ENCODE measurements at regions not wholly inside any gene's neighbourhood (a gene's known extent, or its start where the extent isn't known, plus 50 kb on each side); places are given as distances from the start of the nearest gene placed in this dataset.
"Not testable (repeated sequence)": the region's sequence is repeated elsewhere in the genome, so short reads cannot be mapped to it uniquely, and the experiment has no call there.

DNA sequence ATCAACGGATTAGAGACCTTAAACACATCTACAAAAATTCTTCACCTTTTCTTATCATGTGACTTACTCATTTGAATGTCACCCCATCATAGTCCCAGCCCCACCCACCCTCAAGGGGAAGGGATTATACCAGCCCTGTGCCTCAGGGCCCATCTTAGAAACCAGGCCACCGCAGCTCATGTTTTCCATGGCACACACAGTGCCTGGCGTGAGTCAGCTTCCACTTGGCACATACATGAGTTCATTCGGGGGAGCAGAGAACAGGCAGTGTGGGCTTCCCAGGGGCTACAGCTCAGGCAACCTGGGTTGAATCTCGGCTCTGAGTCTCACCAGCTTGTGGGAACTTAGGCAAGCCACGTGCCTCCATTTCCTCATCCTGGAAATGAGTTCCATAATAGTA, 310.6 kb downstream of the NPHP4 start:
- Histone ChIP-seq H4K20me1 (ENCODE audit: control insufficient read depth, insufficient read depth, low read depth, low read length) (no peaks in the 10 kb centered on the region), H3K27ac (ENCODE audit: low read depth, low read length) (no peak overlapping the region), H3K4me1 (ENCODE audit: control insufficient read depth, low read length) (no peaks in the 10 kb centered on the region), H3K4me3 (ENCODE audit: low read length) (no peak overlapping the region), H3K4me2 (ENCODE audit: low read length) (no peak overlapping the region), H3K9me3 (ENCODE audit: control insufficient read depth, insufficient read depth, low read length) (no peaks in the 10 kb centered on the region), H3K79me2 (ENCODE audit: control insufficient read depth, low read length) (no peaks in the 10 kb centered on the region), H3K27me3 (ENCODE audit: control insufficient read depth, low read length) (0 out of 2 replicates have a peak, but pooled peaks cover 2% of the 10 kb centered on the region), H3F3A (ENCODE audit: control insufficient read depth, insufficient read depth) (no peaks in the 10 kb centered on the region), H3K36me3 (ENCODE audit: control insufficient read depth, low read length) (no peaks in the 10 kb centered on the region), H3K9me2 (replicated peaks; ENCODE audit: control insufficient read depth, low read length) (no peaks in the 10 kb centered on the region)
- no peak for TF ChIP-seq CTCF (IDR thresholded peaks at IDR 0.05; ENCODE audit: low read depth, low read length, poor library complexity, severe bottlenecking)
- no peak for TF ChIP-seq EZH2phosphoT487 (IDR thresholded peaks at IDR 0.05; ENCODE audit: borderline replicate concordance, low read length)

DNA sequence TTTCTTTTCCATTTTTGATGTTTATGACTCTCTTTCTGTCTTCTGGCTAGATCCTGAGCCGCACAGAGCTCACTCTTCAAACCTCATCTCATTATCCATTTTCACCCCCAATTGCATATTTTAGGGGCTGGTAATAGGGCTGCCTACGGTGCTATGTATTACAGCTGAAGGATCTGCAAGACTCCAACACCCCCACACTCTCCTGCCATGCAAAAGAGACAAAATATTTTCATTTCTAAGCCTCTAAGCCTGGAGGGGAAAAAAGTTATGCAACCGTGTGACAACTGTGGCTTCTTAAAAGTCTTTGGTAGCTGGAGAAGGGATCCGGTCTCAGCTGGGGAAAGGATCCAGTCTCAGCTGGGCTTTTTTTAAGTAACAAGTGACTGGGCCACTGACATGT, 311.6 kb downstream of the NPHP4 start:
- H3K79me2 ChIP-seq (ENCODE audit: control insufficient read depth, low read length): no peaks in the 10 kb centered on the region
- H3K9me2 ChIP-seq (replicated peaks; ENCODE audit: control insufficient read depth, low read length): no peaks in the 10 kb centered on the region
- H3K27me3 ChIP-seq (ENCODE audit: control insufficient read depth, low read length): no peaks in the 10 kb centered on the region
- no peaks in the 10 kb centered on the region for H3K36me3 ChIP-seq (ENCODE audit: control insufficient read depth, low read length)
- no peaks in the 10 kb centered on the region for H3F3A ChIP-seq (ENCODE audit: control insufficient read depth, insufficient read depth)
- H3K27ac ChIP-seq (ENCODE audit: low read depth, low read length): no peak overlapping the region
- no peaks in the 10 kb centered on the region for H4K20me1 ChIP-seq (ENCODE audit: control insufficient read depth, insufficient read depth, low read depth, low read length)
- no peak overlapping the region for H3K4me3 ChIP-seq (ENCODE audit: low read length)
- no peaks in the 10 kb centered on the region for H3K9me3 ChIP-seq (ENCODE audit: control insufficient read depth, insufficient read depth, low read length)
- no peaks in the 10 kb centered on the region for H3K4me1 ChIP-seq (ENCODE audit: control insufficient read depth, low read length)
- TF ChIP-seq CTCF (IDR thresholded peaks at IDR 0.05; ENCODE audit: low read depth, low read length, poor library complexity, severe bottlenecking): no peak
- no peak for TF ChIP-seq EZH2phosphoT487 (IDR thresholded peaks at IDR 0.05; ENCODE audit: borderline replicate concordance, low read length)
- no peak overlapping the region for H3K4me2 ChIP-seq (ENCODE audit: low read length)

DNA sequence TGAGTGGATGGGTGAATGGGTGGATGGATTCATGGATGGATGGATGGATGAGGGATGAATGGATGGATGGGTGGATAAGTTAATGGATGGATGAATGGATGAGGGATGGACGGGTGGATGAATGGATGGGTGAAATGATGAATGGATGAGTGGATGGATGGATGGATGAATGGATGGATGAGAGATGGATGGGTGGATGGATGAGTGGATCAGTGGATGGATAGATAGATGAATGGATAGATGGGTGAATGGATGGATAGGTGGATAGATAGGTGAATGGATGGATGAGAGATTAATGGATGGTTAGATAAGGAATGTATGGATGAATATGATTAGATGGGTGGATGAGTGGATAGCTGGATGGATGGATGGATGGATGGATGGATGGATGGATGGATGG, 313.5 kb downstream of the NPHP4 start:
- no peaks in the 10 kb centered on the region for H3K9me2 ChIP-seq (replicated peaks; ENCODE audit: control insufficient read depth, low read length)
- H3F3A ChIP-seq (ENCODE audit: control insufficient read depth, insufficient read depth): no peaks in the 10 kb centered on the region
- H3K4me2 ChIP-seq (ENCODE audit: low read length): no peak overlapping the region
- no peaks in the 10 kb centered on the region for H3K4me1 ChIP-seq (ENCODE audit: control insufficient read depth, low read length)
- H4K20me1 ChIP-seq (ENCODE audit: control insufficient read depth, insufficient read depth, low read depth, low read length): no peaks in the 10 kb centered on the region
- H3K27ac ChIP-seq (ENCODE audit: low read depth, low read length): no peak overlapping the region
- H3K9me3 ChIP-seq (ENCODE audit: control insufficient read depth, insufficient read depth, low read length): no peaks in the 10 kb centered on the region
- H3K36me3 ChIP-seq (ENCODE audit: control insufficient read depth, low read length): no peaks in the 10 kb centered on the region
- no peaks in the 10 kb centered on the region for H3K27me3 ChIP-seq (ENCODE audit: control insufficient read depth, low read length)
- no peaks in the 10 kb centered on the region for H3K79me2 ChIP-seq (ENCODE audit: control insufficient read depth, low read length)
- H3K4me3 ChIP-seq (ENCODE audit: low read length): no peak overlapping the region
- TF ChIP-seq EZH2phosphoT487 (IDR thresholded peaks at IDR 0.05; ENCODE audit: borderline replicate concordance, low read length) (no peak), CTCF (IDR thresholded peaks at IDR 0.05; ENCODE audit: low read depth, low read length, poor library complexity, severe bottlenecking) (no peak)

DNA sequence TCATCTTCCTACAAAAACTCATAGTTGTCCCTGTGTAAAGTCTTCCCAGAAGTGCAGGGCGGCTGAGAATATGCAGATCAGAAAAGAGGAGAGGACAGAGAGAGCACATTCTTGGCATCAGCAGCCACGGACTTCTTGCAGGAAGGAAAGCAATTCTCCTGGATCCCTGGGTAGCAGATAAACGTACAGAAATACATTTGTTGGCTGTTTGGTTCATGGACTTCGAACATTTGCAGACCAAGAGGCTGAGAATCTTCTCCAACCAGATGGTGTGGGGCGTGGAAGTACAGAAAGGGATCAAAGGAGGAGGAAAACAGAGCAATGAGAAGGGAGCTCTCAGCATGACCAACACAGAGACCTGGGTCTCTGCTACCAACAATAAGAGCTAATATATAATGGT, 319.9 kb downstream of the NPHP4 start:
- H4K20me1 ChIP-seq (ENCODE audit: control insufficient read depth, insufficient read depth, low read depth, low read length); H3K9me3 ChIP-seq (ENCODE audit: control insufficient read depth, insufficient read depth, low read length); H3F3A ChIP-seq (ENCODE audit: control insufficient read depth, insufficient read depth); H3K9me2 ChIP-seq (replicated peaks; ENCODE audit: control insufficient read depth, low read length); H3K79me2 ChIP-seq (ENCODE audit: control insufficient read depth, low read length); H3K36me3 ChIP-seq (ENCODE audit: control insufficient read depth, low read length); H3K4me2 ChIP-seq (ENCODE audit: low read length); H3K27ac ChIP-seq (ENCODE audit: low read depth, low read length); H3K4me1 ChIP-seq (ENCODE audit: control insufficient read depth, low read length); H3K27me3 ChIP-seq (ENCODE audit: control insufficient read depth, low read length); H3K4me3 ChIP-seq (ENCODE audit: low read length): not testable (repeated sequence)

All from DOHH2 (cell line).